Neural cell (in vitro differentiated cells): ENCODE measurements at regions not wholly inside any gene's neighbourhood (a gene's known extent, or its start where the extent isn't known, plus 50 kb on each side); places are given as distances from the start of the nearest gene placed in this dataset.

Source experiments
- CTCF ChIP-seq: fragments of 450-650 bp; IDR thresholded peaks from 2 replicates; pipeline ENCODE4 v1.5.1; 2014; ENCODE audit warnings: antibody characterized with exemption, mild to moderate bottlenecking, moderate library complexity; ENCODE audit not compliant: poor library complexity, severe bottlenecking
- EP300 ChIP-seq: fragments of 450-650 bp; conservative IDR thresholded peaks from 2 replicates; pipeline ENCODE4 v1.6.1; 2014; ENCODE audit warnings: antibody characterized with exemption, mild to moderate bottlenecking, moderate library complexity; ENCODE audit not compliant: poor library complexity, severe bottlenecking
- EZH2 ChIP-seq: fragments of 200-600, 300-800 bp; shearing (Covaris generic), sonication (generic); IDR thresholded peaks from 2 replicates; pipeline ENCODE4 v1.6.1; 2014; ENCODE audit warnings: antibody characterized with exemption, low read length, borderline replicate concordance, mild to moderate bottlenecking; ENCODE audit not compliant: insufficient read depth, poor library complexity, severe bottlenecking
- POLR2AphosphoS5 ChIP-seq: IDR thresholded peaks from 2 replicates; pipeline ENCODE4 v1.6.1; 2012
- RAD21 ChIP-seq: fragments of 450-650 bp; conservative IDR thresholded peaks from 2 replicates; pipeline ENCODE4 v1.6.1; 2014; ENCODE audit warnings: antibody characterized with exemption, mild to moderate bottlenecking, moderate library complexity
- TAF1 ChIP-seq: IDR thresholded peaks from 2 replicates; pipeline ENCODE4 v1.6.1; 2012; ENCODE audit warnings: low read depth
- TF ChIP-seq, protein P1 (sequence below): IDR thresholded peaks from 2 replicates; pipeline ENCODE4 v1.6.1; 2012; ENCODE audit warnings: borderline replicate concordance

- TF ChIP-seq POLR2AphosphoS5 (peak; percentile 56), TAF1 (no peak), CTCF (no peak), EP300 (peak; percentile 76), RAD21 (no peak), EZH2 (no peak)
- TF ChIP-seq, protein P1, sequence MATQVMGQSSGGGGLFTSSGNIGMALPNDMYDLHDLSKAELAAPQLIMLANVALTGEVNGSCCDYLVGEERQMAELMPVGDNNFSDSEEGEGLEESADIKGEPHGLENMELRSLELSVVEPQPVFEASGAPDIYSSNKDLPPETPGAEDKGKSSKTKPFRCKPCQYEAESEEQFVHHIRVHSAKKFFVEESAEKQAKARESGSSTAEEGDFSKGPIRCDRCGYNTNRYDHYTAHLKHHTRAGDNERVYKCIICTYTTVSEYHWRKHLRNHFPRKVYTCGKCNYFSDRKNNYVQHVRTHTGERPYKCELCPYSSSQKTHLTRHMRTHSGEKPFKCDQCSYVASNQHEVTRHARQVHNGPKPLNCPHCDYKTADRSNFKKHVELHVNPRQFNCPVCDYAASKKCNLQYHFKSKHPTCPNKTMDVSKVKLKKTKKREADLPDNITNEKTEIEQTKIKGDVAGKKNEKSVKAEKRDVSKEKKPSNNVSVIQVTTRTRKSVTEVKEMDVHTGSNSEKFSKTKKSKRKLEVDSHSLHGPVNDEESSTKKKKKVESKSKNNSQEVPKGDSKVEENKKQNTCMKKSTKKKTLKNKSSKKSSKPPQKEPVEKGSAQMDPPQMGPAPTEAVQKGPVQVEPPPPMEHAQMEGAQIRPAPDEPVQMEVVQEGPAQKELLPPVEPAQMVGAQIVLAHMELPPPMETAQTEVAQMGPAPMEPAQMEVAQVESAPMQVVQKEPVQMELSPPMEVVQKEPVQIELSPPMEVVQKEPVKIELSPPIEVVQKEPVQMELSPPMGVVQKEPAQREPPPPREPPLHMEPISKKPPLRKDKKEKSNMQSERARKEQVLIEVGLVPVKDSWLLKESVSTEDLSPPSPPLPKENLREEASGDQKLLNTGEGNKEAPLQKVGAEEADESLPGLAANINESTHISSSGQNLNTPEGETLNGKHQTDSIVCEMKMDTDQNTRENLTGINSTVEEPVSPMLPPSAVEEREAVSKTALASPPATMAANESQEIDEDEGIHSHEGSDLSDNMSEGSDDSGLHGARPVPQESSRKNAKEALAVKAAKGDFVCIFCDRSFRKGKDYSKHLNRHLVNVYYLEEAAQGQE, result no peak
Measured at GRCh38 chr21:18495523-18495922, 91.9 kb upstream of the TMPRSS15 start.
